Renal cortex interstitium (tissue), 11 donors: ENCODE measurements at regions not wholly inside any gene's neighbourhood (a gene's known extent, or its start where the extent isn't known, plus 50 kb on each side); places are given as distances from the start of the nearest gene placed in this dataset.
"Not testable (repeated sequence)": the region's sequence is repeated elsewhere in the genome, so short reads cannot be mapped to it uniquely, and the experiment has no call there.

Source experiments
- DNase-seq, 11 donors: peaks; one replicate each; pipeline ENCODE4 v3.0.0-alpha.2; 2013; ENCODE audit warnings: low read depth in 9 of 11, low spot score in 4 of 11; ENCODE audit errors: extremely low read depth in 1 of 11

GRCh38 chr1:195876792-195877191 lies 731.4 kb downstream of the KCNT2 start:
- DNase-seq, result no peak

DNA sequence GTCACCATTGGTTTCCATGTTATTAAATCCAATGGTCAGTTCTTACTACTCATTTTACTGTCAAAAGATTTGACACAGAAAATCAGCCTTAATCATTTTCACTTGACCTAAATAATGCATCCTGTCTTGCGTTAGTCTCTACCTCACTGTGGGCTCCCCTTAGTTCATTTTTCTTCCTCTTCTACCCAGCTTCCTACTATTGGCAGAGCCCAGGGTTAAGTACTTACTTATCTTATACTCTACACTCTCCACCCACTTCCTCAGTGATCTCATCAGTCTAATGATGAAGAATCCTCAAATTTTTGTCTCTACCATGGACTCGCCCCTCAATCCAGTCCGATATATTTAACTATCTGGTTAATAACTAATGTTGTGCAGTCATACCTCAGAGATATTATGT lies 735.9 kb downstream of the KCNT2 start:
- no peak for DNase-seq

- DNase-seq, result no peak
Measured at GRCh38 chr1:195867638-195868037, 740.6 kb downstream of the KCNT2 start.

GRCh38 chr1:195866781-195867222 lies 741.4 kb downstream of the KCNT2 start:
- DNase-seq, result no peak

GRCh38 chr1:195866091-195866780 lies 742.0 kb downstream of the KCNT2 start:
- no peak for DNase-seq

DNA sequence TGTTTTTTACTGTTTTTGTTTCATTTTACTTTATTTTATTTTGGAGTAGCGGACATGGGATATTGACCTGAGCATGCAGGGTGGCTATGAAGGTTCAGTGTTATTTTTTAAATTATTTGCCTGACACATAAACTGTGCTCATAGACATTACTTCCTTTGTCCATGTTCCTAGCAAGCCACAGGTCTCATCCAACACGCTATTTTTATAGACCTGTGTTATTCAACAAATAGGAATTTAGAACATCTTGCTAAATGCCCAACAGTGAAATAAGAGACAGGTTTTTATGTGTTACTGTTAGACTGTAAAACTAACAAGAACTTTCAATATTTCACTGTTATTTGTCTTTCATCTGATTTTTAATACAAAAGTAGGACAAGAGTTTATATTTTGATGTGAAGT lies 756.4 kb downstream of the KCNT2 start:
- no peak for DNase-seq

DNA sequence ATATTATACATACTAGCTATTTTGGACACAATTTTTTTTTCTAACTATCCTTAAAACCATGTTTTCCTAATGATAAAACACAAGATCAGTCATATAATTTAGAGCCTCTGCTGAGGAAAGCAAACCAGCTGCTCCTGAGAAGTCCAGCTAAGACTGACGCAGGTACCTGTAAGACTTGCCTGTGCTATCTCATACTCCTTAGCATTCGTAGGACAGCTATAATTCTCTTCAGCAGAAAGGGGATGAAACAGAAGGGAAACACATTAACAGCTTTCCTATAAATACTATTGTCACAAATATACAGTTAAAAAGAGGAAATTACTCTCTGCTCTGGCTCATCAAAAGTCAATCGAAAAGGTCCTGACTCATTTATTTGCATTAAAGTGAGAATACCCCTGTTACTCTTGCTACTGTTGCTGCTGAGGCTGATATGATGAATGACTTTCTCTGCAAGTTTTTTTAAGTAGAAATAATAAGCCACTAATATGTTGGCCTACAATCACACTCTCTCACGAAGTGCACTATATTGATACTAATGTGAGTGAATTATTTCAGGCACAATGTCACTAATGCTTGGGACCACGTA lies 757.1 kb downstream of the KCNT2 start:
- DNase-seq, result no peak

DNA sequence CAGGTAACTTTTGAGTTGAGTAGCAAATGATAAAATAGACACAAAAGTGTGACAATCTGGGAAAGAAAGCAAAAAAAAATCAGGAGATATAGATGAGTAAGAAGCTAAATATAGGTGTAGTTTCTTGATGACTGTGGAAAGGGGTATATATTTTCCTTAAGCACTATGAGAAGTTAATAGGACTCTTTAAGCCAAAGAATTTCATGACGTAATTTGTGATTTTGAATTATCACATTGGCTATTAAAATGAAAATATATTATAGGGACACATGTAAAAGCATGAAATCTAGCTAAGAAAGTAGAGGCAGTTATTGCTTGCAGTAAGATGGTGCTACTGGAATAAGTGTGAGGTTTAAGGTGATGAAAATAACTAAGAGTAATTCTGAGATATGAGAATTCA lies 759.1 kb downstream of the KCNT2 start:
- no peak for DNase-seq

GRCh38 chr1:195847957-195848875 lies 760.0 kb downstream of the KCNT2 start:
- DNase-seq, result not testable (repeated sequence)

DNA sequence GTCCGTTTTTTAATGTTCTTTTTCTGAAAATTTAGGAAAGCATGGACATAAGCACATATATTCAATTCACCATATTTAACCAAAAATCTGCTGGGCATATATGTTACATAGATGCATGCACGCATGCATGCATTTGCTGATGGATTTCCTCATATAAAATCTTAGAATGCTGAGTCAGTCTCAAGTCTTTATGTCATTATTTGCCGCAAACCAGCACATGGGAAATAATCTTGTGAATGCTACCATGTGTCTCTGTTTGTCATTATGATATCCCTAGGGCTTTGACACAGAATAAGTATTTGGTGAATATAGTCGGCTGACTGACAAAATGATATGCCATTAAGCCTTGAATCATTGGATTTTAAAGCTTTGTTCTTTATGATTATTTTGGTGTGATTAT lies 776.5 kb downstream of the KCNT2 start:
- no peak for DNase-seq

DNA sequence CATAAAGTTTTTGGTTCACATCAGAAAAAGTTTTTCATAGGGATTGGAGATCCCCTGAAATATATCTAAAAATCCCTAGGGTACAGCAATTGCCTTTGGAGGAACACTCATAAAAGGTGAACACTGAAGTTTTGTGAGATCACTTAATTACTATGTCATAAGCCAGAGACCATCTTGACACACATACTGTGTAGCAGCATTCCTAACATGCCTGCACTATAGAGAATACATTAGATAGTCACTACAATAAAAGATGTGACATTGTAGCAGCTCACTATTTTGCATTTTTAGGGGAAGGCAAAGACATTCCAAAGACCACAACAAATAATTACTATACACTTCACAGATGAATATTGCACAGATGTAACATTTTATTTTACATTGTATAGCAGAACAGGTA lies 779.9 kb downstream of the KCNT2 start:
- no peak for DNase-seq

GRCh38 chr1:195820925-195821324 lies 787.3 kb downstream of the KCNT2 start:
- DNase-seq, result no peak

- no peak for DNase-seq
Measured at GRCh38 chr1:195806060-195806459, 802.2 kb downstream of the KCNT2 start.

DNA sequence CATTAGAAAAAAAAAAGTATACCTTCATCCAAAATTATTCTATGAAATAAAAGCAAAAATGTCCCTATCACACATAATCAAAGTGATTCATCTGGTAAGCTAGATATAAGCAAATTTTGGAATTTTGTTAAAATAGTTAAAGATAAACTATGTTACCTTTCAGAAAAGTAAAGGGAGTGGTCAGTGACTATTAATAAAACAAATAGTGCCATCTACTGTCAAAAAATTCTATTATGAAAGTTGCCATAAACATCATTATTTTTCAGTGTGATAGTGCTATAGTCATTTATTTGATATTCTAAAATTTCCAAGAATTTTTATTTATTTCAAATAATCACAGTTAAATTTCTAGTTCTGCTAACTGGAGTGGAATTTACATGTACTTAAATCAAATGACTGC lies 803.7 kb downstream of the KCNT2 start:
- no peak for DNase-seq

DNA sequence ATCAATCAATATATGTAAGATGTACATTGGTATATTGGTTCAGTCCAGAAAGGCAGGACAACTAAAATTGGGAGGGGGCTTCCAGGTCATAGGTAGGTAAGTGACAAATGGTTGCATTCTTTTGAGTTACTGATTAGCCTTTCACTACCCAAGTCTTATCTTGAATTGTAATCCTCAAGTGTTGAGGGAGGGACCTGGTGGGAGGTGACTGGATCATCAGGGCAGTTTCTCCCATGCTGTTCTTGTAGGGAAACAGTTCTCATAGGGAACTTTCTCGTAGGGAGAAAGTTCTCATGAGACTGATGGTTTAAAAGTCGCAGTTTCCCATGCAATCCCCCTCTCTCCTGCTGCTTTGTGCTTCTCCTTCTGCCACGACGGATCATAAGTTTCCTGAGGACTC lies 809.2 kb downstream of the KCNT2 start:
- DNase-seq, result no peak

- no peak for DNase-seq
Measured at GRCh38 chr1:195794225-195794624, 814.0 kb downstream of the KCNT2 start.

GRCh38 chr1:195791796-195792195 lies 816.4 kb downstream of the KCNT2 start:
- no peak for DNase-seq

GRCh38 chr1:195790514-195791168 lies 817.6 kb downstream of the KCNT2 start:
- no peak for DNase-seq

- no peak for DNase-seq
Measured at GRCh38 chr1:195789321-195789720, 818.9 kb downstream of the KCNT2 start.

GRCh38 chr1:195788721-195789120 lies 819.5 kb downstream of the KCNT2 start:
- DNase-seq, result no peak
